OCI-LY1 (cell line): ENCODE measurements at regions not wholly inside any gene's neighbourhood (a gene's known extent, or its start where the extent isn't known, plus 50 kb on each side); places are given as distances from the start of the nearest gene placed in this dataset.
"Not testable (repeated sequence)": the region's sequence is repeated elsewhere in the genome, so short reads cannot be mapped to it uniquely, and the experiment has no call there.

ENCODE experiments used
- H2AFZ ChIP-seq: fragments of 200-600 bp; sonication (generic), shearing (Covaris generic); 2 replicates; pipeline ENCODE4 v1.6.0; 2014; ENCODE audit warnings: antibody characterized with exemption, mild to moderate bottlenecking, low read length
- H3F3A ChIP-seq: fragments of 200-600 bp; sonication (generic), shearing (Covaris generic); 2 replicates; pipeline ENCODE4 v1.6.0; 2014; ENCODE audit warnings: mild to moderate bottlenecking, antibody characterized with exemption, low read length, moderate library complexity; ENCODE audit not compliant: insufficient read depth
- H3K27ac ChIP-seq: fragments of 200-600 bp; sonication (generic); 2 replicates; pipeline ENCODE4 v1.5.1; 2014; ENCODE audit warnings: low read length, mixed run types, mild to moderate bottlenecking, low read depth; ENCODE audit not compliant: poor library complexity, severe bottlenecking
- H3K27me3 ChIP-seq: fragments of 200-600 bp; sonication (generic); 2 replicates; pipeline ENCODE4 v1.6.0; 2014; ENCODE audit warnings: antibody characterized with exemption, mild to moderate bottlenecking, low read length, moderate library complexity; ENCODE audit not compliant: insufficient read depth
- H3K36me3 ChIP-seq: fragments of 200-600 bp; sonication (generic); 2 replicates; pipeline ENCODE4 v1.6.1; 2014; ENCODE audit warnings: mild to moderate bottlenecking, antibody characterized with exemption, low read length, moderate library complexity, mixed read lengths; ENCODE audit not compliant: insufficient read depth
- H3K4me1 ChIP-seq: fragments of 200-600 bp; sonication (generic); 2 replicates; pipeline ENCODE4 v1.5.1; 2014; ENCODE audit warnings: mild to moderate bottlenecking, low read length, moderate library complexity; ENCODE audit not compliant: insufficient read depth, severe bottlenecking
- H3K4me2 ChIP-seq: fragments of 200-600 bp; sonication (generic), shearing (Covaris generic); 2 replicates; pipeline ENCODE4 v1.6.1; 2014; ENCODE audit warnings: low read length
- H3K4me3 ChIP-seq: fragments of 200-600 bp; sonication (generic); 2 replicates; pipeline ENCODE4 v1.5.1; 2014; ENCODE audit warnings: low read length, low read depth, mild to moderate bottlenecking, mixed read lengths; ENCODE audit not compliant: poor library complexity, severe bottlenecking
- H3K79me2 ChIP-seq: fragments of 200-600 bp; shearing (Covaris generic); 2 replicates; pipeline ENCODE4 v1.6.1; 2016; ENCODE audit warnings: mixed run types, low read length, mixed read lengths; ENCODE audit not compliant: insufficient read depth
- H3K9ac ChIP-seq: fragments of 200-600 bp; sonication (generic), shearing (Covaris generic); 2 replicates; pipeline ENCODE4 v1.6.1; 2014; ENCODE audit warnings: mild to moderate bottlenecking, low read length, mixed read lengths
- H3K9me2 ChIP-seq: fragments of 200-600 bp; sonication (generic), shearing (Covaris generic); 2 replicates; pipeline ENCODE4 v1.6.1; 2014; ENCODE audit warnings: low read depth, mild to moderate bottlenecking, low read length, mixed read lengths
- H3K9me3 ChIP-seq: fragments of 200-600 bp; shearing (Covaris generic); 2 replicates; pipeline ENCODE4 v1.6.1; 2014; ENCODE audit warnings: low read length, mixed read lengths
- H4K20me1 ChIP-seq: fragments of 200-600 bp; sonication (generic), shearing (Covaris generic); 2 replicates; pipeline ENCODE4 v1.6.0; 2016; ENCODE audit warnings: mild to moderate bottlenecking, low read length; ENCODE audit not compliant: insufficient read depth
- EZH2 ChIP-seq: fragments of 200-600 bp; sonication (generic), shearing (Covaris generic); IDR thresholded peaks from 2 replicates; pipeline ENCODE4 v1.8.0; 2017; ENCODE audit warnings: borderline replicate concordance, mixed run types, mild to moderate bottlenecking, antibody characterized with exemption, low read length, moderate library complexity, mixed read lengths
- TF ChIP-seq, protein P1 (sequence below): fragments of 200-600 bp; sonication (generic), shearing (Covaris generic); IDR thresholded peaks from 2 replicates; pipeline ENCODE4 v1.5.1; 2017; ENCODE audit warnings: mild to moderate bottlenecking, antibody characterized with exemption, low read length, moderate library complexity, mixed read lengths

- Histone ChIP-seq H3K9me2 (no peaks in the 10 kb centered on the region), H3F3A (no peaks in the 10 kb centered on the region), H3K79me2 (no peaks in the 10 kb centered on the region), H3K36me3 (no peaks in the 10 kb centered on the region), H3K27me3 (no peaks in the 10 kb centered on the region), H3K27ac (no peak overlapping the region), H3K4me2 (no peak overlapping the region), H3K4me1 (no peaks in the 10 kb centered on the region), H4K20me1 (no peaks in the 10 kb centered on the region), H3K9ac (no peak overlapping the region), H2AFZ (no peak overlapping the region), H3K4me3 (no peak overlapping the region), H3K9me3 (no peaks in the 10 kb centered on the region)
- TF ChIP-seq EZH2, result no peak
- TF ChIP-seq, protein P1, sequence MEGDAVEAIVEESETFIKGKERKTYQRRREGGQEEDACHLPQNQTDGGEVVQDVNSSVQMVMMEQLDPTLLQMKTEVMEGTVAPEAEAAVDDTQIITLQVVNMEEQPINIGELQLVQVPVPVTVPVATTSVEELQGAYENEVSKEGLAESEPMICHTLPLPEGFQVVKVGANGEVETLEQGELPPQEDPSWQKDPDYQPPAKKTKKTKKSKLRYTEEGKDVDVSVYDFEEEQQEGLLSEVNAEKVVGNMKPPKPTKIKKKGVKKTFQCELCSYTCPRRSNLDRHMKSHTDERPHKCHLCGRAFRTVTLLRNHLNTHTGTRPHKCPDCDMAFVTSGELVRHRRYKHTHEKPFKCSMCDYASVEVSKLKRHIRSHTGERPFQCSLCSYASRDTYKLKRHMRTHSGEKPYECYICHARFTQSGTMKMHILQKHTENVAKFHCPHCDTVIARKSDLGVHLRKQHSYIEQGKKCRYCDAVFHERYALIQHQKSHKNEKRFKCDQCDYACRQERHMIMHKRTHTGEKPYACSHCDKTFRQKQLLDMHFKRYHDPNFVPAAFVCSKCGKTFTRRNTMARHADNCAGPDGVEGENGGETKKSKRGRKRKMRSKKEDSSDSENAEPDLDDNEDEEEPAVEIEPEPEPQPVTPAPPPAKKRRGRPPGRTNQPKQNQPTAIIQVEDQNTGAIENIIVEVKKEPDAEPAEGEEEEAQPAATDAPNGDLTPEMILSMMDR, result no peak
Observed at GRCh38 chr1:232417636-232418248, 212.2 kb downstream of the SIPA1L2 start.

DNA sequence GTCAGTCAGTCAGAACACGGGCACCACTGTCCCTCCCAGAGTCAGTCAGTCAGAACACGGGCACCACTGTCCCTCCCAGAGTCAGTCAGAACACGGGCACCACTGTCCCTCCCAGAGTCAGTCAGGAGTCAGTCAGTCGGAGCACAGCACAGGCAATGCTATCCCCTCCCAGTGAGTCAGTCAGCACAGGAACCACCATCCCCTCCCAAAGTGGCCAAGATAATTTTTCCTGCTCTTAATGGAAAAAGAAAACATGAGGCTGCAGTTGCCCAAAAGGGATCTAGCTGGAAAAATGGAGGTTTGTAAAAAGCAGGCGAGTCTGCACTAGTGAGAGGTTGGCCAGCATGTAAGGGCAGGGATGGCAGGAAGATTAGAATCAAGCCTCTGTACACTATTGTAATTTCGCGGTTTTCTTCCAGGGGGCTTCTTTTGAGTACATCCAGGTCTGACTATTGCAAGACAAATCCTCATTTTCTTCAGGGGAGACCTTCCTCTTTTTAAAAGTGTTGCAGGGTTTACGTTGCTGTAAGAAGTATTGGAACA lies 213.8 kb downstream of the SIPA1L2 start:
- no peaks in the 10 kb centered on the region for H4K20me1 ChIP-seq
- H3K36me3 ChIP-seq, result no peaks in the 10 kb centered on the region
- no peaks in the 10 kb centered on the region for H3K4me1 ChIP-seq
- H3K4me3 ChIP-seq, result no peak overlapping the region
- H3F3A ChIP-seq, result no peaks in the 10 kb centered on the region
- no peak overlapping the region for H3K9ac ChIP-seq
- H3K27me3 ChIP-seq, result no peaks in the 10 kb centered on the region
- no peaks in the 10 kb centered on the region for H3K9me3 ChIP-seq
- no peak overlapping the region for H3K4me2 ChIP-seq
- H2AFZ ChIP-seq, result no peak overlapping the region
- TF ChIP-seq EZH2, result no peak
- TF ChIP-seq, protein P1, result no peak
- no peaks in the 10 kb centered on the region for H3K9me2 ChIP-seq
- H3K79me2 ChIP-seq, result no peaks in the 10 kb centered on the region
- no peak overlapping the region for H3K27ac ChIP-seq

DNA sequence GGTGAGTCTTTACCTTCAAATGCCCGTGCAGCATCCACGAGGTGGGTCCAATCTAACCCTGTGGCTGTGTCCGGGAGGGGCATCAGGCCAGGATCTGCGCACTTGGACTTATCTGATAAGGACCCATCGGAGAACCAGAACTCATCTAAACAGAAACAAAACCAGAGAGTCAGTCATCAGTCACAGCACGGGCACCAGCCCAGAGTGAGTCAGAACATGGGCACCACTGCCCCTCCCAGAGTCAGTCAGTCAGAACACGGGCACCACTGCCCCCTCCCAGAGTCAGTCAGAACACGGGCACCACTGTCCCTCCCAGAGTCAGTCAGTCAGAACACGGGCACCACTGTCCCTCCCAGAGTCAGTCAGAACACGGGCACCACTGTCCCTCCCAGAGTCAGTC lies 214.5 kb downstream of the SIPA1L2 start:
- not testable (repeated sequence) for H3K4me1 ChIP-seq, H3K27ac ChIP-seq, H4K20me1 ChIP-seq, H3F3A ChIP-seq, H2AFZ ChIP-seq, H3K9me3 ChIP-seq, H3K9ac ChIP-seq, H3K27me3 ChIP-seq, H3K36me3 ChIP-seq, H3K79me2 ChIP-seq, H3K4me3 ChIP-seq, H3K4me2 ChIP-seq, H3K9me2 ChIP-seq

DNA sequence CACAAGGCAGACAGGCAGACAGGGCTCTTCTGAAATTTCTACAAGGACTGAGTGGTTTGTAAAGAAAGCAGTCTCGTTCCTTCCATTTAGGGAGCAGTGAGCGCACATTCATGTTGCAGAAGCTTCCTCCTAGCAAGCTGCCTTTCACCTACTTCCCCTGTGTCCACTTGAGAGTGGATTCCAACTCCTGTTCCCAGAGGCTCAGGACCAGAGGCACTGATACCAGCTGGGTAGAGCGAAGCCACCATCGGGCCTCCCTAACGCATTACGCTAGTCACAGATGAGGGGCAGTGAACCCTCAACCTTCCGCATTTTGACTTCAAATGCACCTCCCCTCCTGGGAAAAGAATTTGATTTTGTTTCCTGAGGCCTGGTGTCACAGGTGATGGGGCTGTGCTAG lies 215.8 kb downstream of the SIPA1L2 start:
- Histone ChIP-seq H3K4me3 (no peak overlapping the region), H3K27me3 (no peaks in the 10 kb centered on the region), H4K20me1 (no peaks in the 10 kb centered on the region), H3K36me3 (no peaks in the 10 kb centered on the region), H3K9me2 (no peaks in the 10 kb centered on the region), H3F3A (no peaks in the 10 kb centered on the region), H3K27ac (no peak overlapping the region), H3K4me2 (no peak overlapping the region), H3K9me3 (no peaks in the 10 kb centered on the region), H3K79me2 (no peaks in the 10 kb centered on the region), H3K4me1 (no peaks in the 10 kb centered on the region), H2AFZ (no peak overlapping the region), H3K9ac (no peak overlapping the region)
- TF ChIP-seq, protein P1, result no peak
- no peak for TF ChIP-seq EZH2
